HCT116 (cell line): ENCODE measurements at regions not wholly inside any gene's neighbourhood (a gene's known extent, or its start where the extent isn't known, plus 50 kb on each side); places are given as distances from the start of the nearest gene placed in this dataset.

Experiments
- ATAC-seq: fragments of 200-7000 bp; cut with Tn5 transposase; 2 replicates; pipeline ENCODE4 v1.9.1; 2020; ENCODE audit warnings: mild to moderate bottlenecking, moderate library complexity
- BruUV-seq: library from RNA; stranded (reverse); fragments of 400-500 nt; replicated peaks from 2 replicates; lab custom pipeline; 2021; lab: Mats Ljungman, UMichigan
- CTCF ChIA-PET: fragments of 300-600 bp; sonication (Branson Sonifier 250); formaldehyde crosslinking; loops from one replicate; lab custom pipeline; 2021; ENCODE audit warnings: antibody characterized with exemption; lab: Charles Lee
- POLR2A ChIA-PET: fragments of 300-600, 350-600 bp; sonication (Branson Sonifier 250); formaldehyde crosslinking; loops from one replicate; lab custom pipeline; 2021; ENCODE audit warnings: antibody characterized with exemption; lab: Charles Lee
- RAD21 ChIA-PET, 2 experiments: fragments of 300-600 bp; sonication (Branson Sonifier 250); formaldehyde crosslinking; loops; one replicate each; lab custom pipeline; 2023; ENCODE audit warnings: low total read pairs in 2 of 2; ENCODE audit not compliant: uncharacterized antibody in 2 of 2, unreplicated experiment in 2 of 2, low non-redundant PET in 1 of 2; lab: Charles Lee
- DNase-seq: peaks from one replicate; pipeline ENCODE4 v3.0.0-alpha.2; 2010; ENCODE audit warnings: low read depth, low spot score
- H2AFZ ChIP-seq: fragments of 200-600 bp; shearing (Covaris generic), sonication (generic); 2 replicates; pipeline ENCODE4 v1.6.1; 2017; ENCODE audit warnings: low read depth, mixed run types, mixed read lengths, antibody characterized with exemption, low read length; ENCODE audit not compliant: poor library complexity, severe bottlenecking
- H3K27ac ChIP-seq: 2 replicates; pipeline ENCODE4 v1.5.1; 2012; ENCODE audit warnings: low read depth, low read length
- H3K27me3 ChIP-seq: fragments of 200-600 bp; sonication (generic); 2 replicates; pipeline ENCODE4 v1.6.1; 2016; ENCODE audit warnings: mixed run types, low read length, mixed read lengths; ENCODE audit not compliant: insufficient read depth
- H3K36me3 ChIP-seq, 2 experiments: fragments of 200-500 bp in 1 of 2; fragments of 200-600 bp in 1 of 2; sonication (Bioruptor generic) in 1 of 2; sonication (generic) in 1 of 2; 2 replicates each; pipeline versions ENCODE4 v1.5.1 to v1.6.1; 2014 to 2016; ENCODE audit warnings: low read length in 2 of 2, inconsistent platforms in 1 of 2, mixed read lengths in 1 of 2, mixed run types in 1 of 2; ENCODE audit not compliant: insufficient read depth in 2 of 2, control insufficient read depth in 1 of 2
- H3K4me1 ChIP-seq, 2 experiments: fragments of 200-600 bp in 1 of 2; sonication (generic) in 1 of 2; 2 replicates each; pipeline versions ENCODE4 v1.5.1 to v1.6.1; 2012 to 2017; ENCODE audit warnings: low read length in 2 of 2, inconsistent platforms in 1 of 2, mild to moderate bottlenecking in 1 of 2, mixed read lengths in 1 of 2, mixed run types in 1 of 2, moderate library complexity in 1 of 2; ENCODE audit not compliant: insufficient read depth in 2 of 2, control insufficient read depth in 1 of 2
- H3K4me2 ChIP-seq: fragments of 200-600 bp; sonication (generic); 2 replicates; pipeline ENCODE4 v1.6.1; 2017; ENCODE audit warnings: mixed run types, low read length, mixed read lengths
- H3K4me3 ChIP-seq, 2 experiments: fragments of 200-600 bp in 1 of 2; sonication (generic) in 1 of 2; replicated peaks in 1 of 2; 2 replicates each; pipeline ENCODE4 v1.5.1; 2011 to 2016; ENCODE audit warnings: low read length in 2 of 2, control low read depth in 1 of 2, low read depth in 1 of 2, mild to moderate bottlenecking in 1 of 2, mixed read lengths in 1 of 2, mixed run types in 1 of 2
- H3K79me2 ChIP-seq: fragments of 200-600 bp; sonication (generic); 2 replicates; pipeline ENCODE4 v1.6.1; 2017; ENCODE audit warnings: mild to moderate bottlenecking, mixed run types, low read length, moderate library complexity, mixed read lengths; ENCODE audit not compliant: insufficient read depth
- H3K9ac ChIP-seq: fragments of 200-600 bp; sonication (generic); 2 replicates; pipeline ENCODE4 v1.6.1; 2016; ENCODE audit warnings: low read length, mixed read lengths
- H3K9me2 ChIP-seq: fragments of 200-600 bp; sonication (generic), shearing (Covaris generic); 2 replicates; pipeline ENCODE4 v1.6.1; 2017; ENCODE audit warnings: mixed run types, mild to moderate bottlenecking, moderate library complexity; ENCODE audit not compliant: insufficient read depth
- H3K9me3 ChIP-seq, 2 experiments: fragments of 200-500 bp in 1 of 2; fragments of 200-600 bp in 1 of 2; sonication (Bioruptor generic) in 1 of 2; sonication (generic) in 1 of 2; 2 replicates each; pipeline ENCODE4 v1.6.1; 2014 to 2017; ENCODE audit warnings: low read length in 2 of 2, mixed read lengths in 2 of 2, inconsistent platforms in 1 of 2, low read depth in 1 of 2, mild to moderate bottlenecking in 1 of 2, mixed run types in 1 of 2, moderate library complexity in 1 of 2; ENCODE audit not compliant: control insufficient read depth in 1 of 2, insufficient read depth in 1 of 2
- H4K20me1 ChIP-seq: fragments of 200-600 bp; sonication (generic), shearing (Covaris generic); 2 replicates; pipeline ENCODE4 v1.6.1; 2017; ENCODE audit warnings: mixed run types, mild to moderate bottlenecking, moderate library complexity; ENCODE audit not compliant: insufficient read depth
- SIN3A ChIP-seq: IDR thresholded peaks from 2 replicates; pipeline ENCODE4 v1.6.1; 2012; ENCODE audit warnings: low read depth
- SRF ChIP-seq: IDR thresholded peaks from 2 replicates; pipeline ENCODE4 v1.6.1; 2012; ENCODE audit warnings: low read depth
- intact Hi-C: fragments of 100-400 bp; cut with micrococcal nuclease; formaldehyde crosslinking; loops from 2 replicates; pipeline ENCODE4 v1.10.0; 2022
- TF ChIP-seq, protein P1 (sequence below): IDR thresholded peaks from 2 replicates; pipeline ENCODE4 v1.6.1; 2012

DNA sequence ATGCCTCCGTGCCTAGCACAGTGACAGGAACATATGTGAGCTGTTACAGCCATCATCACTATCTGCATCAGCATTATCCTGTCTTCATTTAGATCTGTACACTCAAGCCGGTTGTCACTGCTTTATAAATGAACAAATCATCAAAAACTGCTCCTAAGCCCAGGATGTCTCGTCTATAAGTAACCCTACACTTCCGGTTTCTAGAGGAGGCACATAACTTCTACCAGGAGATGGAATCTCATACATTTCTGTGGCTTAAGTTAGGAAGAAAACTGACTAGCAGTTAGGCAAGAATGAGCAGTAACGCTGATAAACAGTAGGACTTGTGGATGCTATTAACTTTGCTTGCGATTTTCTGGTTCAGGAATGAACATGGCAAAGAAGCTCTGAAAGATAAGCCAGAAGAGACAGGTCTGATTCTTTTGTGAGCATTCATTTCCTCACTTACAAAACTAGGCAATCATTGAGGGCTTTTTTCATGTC lies 1199.2 kb downstream of the SORCS3 start:
- ChIA-PET POLR2A (no interaction called here), CTCF (no interaction called here), RAD21 (no interaction called here)
- no peak overlapping the region for H3K9ac ChIP-seq
- H4K20me1 ChIP-seq, result no peaks in the 10 kb centered on the region
- H3K36me3 ChIP-seq, result no peaks in the 10 kb centered on the region
- H3K4me3 ChIP-seq, result no peak overlapping the region
- no peak overlapping the region for H3K4me2 ChIP-seq
- intact Hi-C loops, result no loop called here
- no TSS peak for BruUV-seq
- H2AFZ ChIP-seq, result no peak overlapping the region
- H3K4me1 ChIP-seq, result no peaks in the 10 kb centered on the region
- no peaks in the 10 kb centered on the region for H3K9me2 ChIP-seq
- TF ChIP-seq, protein P1, sequence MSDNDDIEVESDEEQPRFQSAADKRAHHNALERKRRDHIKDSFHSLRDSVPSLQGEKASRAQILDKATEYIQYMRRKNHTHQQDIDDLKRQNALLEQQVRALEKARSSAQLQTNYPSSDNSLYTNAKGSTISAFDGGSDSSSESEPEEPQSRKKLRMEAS, result no peak
- TF ChIP-seq SIN3A (no peak), SRF (no peak)
- no peaks in the 10 kb centered on the region for H3K27me3 ChIP-seq
- no peak overlapping the region for H3K27ac ChIP-seq
- no peak for ATAC-seq
- no peaks in the 10 kb centered on the region for H3K79me2 ChIP-seq
- peaks cover 13 to 38% of the 10 kb centered on the region in 2 experiments; a peak in 2 of 4 replicates for H3K9me3 ChIP-seq
- DNase-seq, result no peak

DNA sequence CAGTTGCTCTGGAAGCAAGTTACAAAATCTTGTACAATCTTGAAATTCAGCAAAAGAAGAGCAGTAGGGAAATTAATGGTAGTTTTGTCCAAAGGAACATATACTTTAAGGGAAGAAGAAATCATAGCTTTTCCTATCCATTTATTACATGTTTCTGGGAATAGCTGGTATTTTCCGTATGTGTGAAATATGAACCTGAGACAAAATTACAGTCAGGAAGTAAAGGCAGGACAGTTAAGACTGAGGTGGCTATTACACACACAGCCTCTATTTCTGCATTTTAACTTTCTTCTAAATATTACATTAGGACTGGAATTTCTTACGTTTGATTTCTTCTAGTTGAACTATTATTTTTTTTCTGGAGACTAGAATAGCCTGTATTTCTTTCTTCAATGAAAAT lies 1197.3 kb downstream of the SORCS3 start:
- DNase-seq (no peak), ATAC-seq (no peak)
- no peak overlapping the region for H3K27ac ChIP-seq
- CTCF ChIA-PET, result no interaction called here
- no peaks in the 10 kb centered on the region for H3K27me3 ChIP-seq
- POLR2A ChIA-PET, result no interaction called here
- H3K79me2 ChIP-seq, result no peaks in the 10 kb centered on the region
- H3K36me3 ChIP-seq, result no peaks in the 10 kb centered on the region
- H3K9ac ChIP-seq, result no peak overlapping the region
- H3K4me2 ChIP-seq, result no peak overlapping the region
- intact Hi-C loops, result no loop called here
- BruUV-seq, result no TSS peak
- no peaks in the 10 kb centered on the region for H3K9me2 ChIP-seq
- no peaks in the 10 kb centered on the region for H3K4me1 ChIP-seq
- H3K4me3 ChIP-seq, result no peak overlapping the region
- TF ChIP-seq SIN3A, result no peak
- no peak overlapping the region for H2AFZ ChIP-seq
- no peaks in the 10 kb centered on the region for H4K20me1 ChIP-seq
- H3K9me3 ChIP-seq, result peaks cover 25 to 33% of the 10 kb centered on the region in 2 experiments; a peak in 3 of 4 replicates
- RAD21 ChIA-PET, result no interaction called here
